ENCODE measurements at regions not wholly inside any gene's neighbourhood (a gene's known extent, or its start where the extent isn't known, plus 50 kb on each side); places are given as distances from the start of the nearest gene placed in this dataset.

DNA sequence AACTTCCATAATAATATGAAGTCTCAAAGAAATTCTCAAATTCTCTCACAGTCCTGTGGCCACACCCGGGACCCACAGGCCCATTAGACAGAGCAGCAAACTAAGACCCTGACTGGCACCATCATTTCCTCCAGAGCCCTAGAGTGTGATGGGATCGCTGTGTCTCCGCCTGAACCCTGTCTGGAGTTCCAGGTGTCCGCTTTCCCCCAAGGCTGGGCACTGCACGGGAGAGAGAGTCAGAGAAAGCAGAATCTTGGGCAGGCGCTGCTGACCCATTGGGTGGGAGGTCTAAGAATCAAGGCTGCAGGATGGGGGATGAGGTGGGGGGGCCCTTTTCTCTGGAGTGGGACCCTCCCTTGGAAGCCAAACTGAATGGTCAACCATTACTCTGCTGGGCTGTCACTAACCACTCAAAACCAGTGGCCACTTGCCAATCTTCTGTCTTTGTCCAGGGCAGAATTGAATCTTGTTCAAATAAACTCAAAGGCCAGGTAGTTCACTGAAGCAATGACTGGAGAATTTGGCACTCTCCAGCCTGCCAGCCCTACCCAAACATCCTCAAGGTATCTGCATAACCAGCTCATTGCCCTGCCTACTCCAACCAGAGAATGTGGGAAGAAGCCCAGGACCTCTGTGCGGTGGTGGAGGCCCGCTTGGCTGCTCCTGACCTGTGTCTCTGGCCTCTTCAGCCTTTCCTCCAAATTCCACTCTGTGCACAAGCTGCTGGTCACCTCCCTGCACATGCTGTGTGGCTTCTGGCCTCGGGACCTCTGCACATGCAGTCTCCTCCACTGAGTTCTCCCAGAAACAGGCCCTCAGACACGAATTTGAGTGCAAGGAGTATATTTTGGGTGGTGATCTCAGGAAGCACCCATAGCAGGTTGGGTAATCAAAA is 141.1 kb downstream of the CEBPB start:
- TF ChIP-seq, protein P1, sequence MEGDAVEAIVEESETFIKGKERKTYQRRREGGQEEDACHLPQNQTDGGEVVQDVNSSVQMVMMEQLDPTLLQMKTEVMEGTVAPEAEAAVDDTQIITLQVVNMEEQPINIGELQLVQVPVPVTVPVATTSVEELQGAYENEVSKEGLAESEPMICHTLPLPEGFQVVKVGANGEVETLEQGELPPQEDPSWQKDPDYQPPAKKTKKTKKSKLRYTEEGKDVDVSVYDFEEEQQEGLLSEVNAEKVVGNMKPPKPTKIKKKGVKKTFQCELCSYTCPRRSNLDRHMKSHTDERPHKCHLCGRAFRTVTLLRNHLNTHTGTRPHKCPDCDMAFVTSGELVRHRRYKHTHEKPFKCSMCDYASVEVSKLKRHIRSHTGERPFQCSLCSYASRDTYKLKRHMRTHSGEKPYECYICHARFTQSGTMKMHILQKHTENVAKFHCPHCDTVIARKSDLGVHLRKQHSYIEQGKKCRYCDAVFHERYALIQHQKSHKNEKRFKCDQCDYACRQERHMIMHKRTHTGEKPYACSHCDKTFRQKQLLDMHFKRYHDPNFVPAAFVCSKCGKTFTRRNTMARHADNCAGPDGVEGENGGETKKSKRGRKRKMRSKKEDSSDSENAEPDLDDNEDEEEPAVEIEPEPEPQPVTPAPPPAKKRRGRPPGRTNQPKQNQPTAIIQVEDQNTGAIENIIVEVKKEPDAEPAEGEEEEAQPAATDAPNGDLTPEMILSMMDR (optimal IDR thresholded peaks at IDR 0.05 in 1 of 3, IDR thresholded peaks at IDR 0.05 in 1 of 3, conservative IDR thresholded peaks at IDR 0.05 in 1 of 3; ENCODE audit: extremely low read depth in 1 of 3, insufficient read depth in 2 of 3, low read length in 3 of 3), result no peak
- no peak for TF ChIP-seq EZH2 (IDR thresholded peaks at IDR 0.05; ENCODE audit: low read length)

Data from keratinocyte (primary cell).